Activated CD4-positive, alpha-beta memory T cell treated with anti-CD3 and anti-CD28 coated beads for 36 hours (primary cell): ENCODE measurements at regions not wholly inside any gene's neighbourhood (a gene's known extent, or its start where the extent isn't known, plus 50 kb on each side); places are given as distances from the start of the nearest gene placed in this dataset.
"Not testable (repeated sequence)": the region's sequence is repeated elsewhere in the genome, so short reads cannot be mapped to it uniquely, and the experiment has no call there.

Source experiments
- CTCF ChIA-PET: fragments of 350-600 bp; sonication (Branson Sonifier 250); formaldehyde crosslinking; loops from one replicate; lab custom pipeline; 2021; ENCODE audit warnings: antibody characterized with exemption, inconsistent platforms; lab: Charles Lee
- POLR2A ChIA-PET: fragments of 350-600 bp; sonication (Branson Sonifier 250); formaldehyde crosslinking; loops from one replicate; lab custom pipeline; 2021; ENCODE audit warnings: antibody characterized with exemption; lab: Charles Lee
- DNase-seq: peaks from one replicate; pipeline ENCODE4 v3.0.0-alpha.2; 2020
- H3K27ac Mint-ChIP-seq: one replicate; pipeline ENCODE4 v1.8.0; 2021; ENCODE audit warnings: mixed read lengths
- H3K27me3 Mint-ChIP-seq: one replicate; pipeline ENCODE4 v1.8.0; 2021; ENCODE audit warnings: mixed read lengths
- H3K36me3 Mint-ChIP-seq: one replicate; pipeline ENCODE4 v1.8.0; 2021; ENCODE audit warnings: mixed read lengths
- H3K4me1 Mint-ChIP-seq: one replicate; pipeline ENCODE4 v1.8.0; 2021; ENCODE audit warnings: low read depth, mixed read lengths
- H3K4me3 Mint-ChIP-seq: one replicate; pipeline ENCODE4 v1.8.0; 2021; ENCODE audit warnings: mild to moderate bottlenecking, mixed read lengths
- H3K9me3 Mint-ChIP-seq: one replicate; pipeline ENCODE4 v1.8.0; 2021; ENCODE audit warnings: mixed read lengths
- intact Hi-C: fragments of 100-400 bp; cut with micrococcal nuclease; formaldehyde crosslinking; loops from one replicate; pipeline ENCODE4 v1.15.1; 2023

DNA sequence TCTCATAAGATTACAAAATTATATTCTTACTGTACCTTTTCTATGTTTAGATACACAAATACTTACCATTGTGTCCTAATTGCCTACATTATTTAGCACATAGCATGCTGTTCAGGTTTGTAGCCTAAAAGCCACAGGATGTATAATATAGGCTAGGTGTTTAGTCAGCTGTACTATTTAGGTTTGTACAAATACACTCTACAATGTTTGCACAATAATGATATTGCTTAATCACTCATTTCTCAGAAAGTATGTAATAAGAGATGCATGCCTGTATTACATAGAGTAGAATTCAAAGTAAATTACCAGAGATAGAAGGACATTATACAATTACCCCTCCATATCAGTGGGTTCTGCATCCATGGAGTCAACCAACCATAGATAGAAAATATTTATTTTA, 201.1 kb upstream of the COL3A1 start:
- no peaks in the 10 kb centered on the region for H3K9me3 Mint-ChIP-seq
- no peak for DNase-seq
- no peak overlapping the region for H3K27ac Mint-ChIP-seq
- intact Hi-C loops = no loop called here
- CTCF ChIA-PET = no interaction called here
- no peak overlapping the region for H3K4me3 Mint-ChIP-seq
- H3K4me1 Mint-ChIP-seq = no peaks in the 10 kb centered on the region
- POLR2A ChIA-PET = no interaction called here
- H3K27me3 Mint-ChIP-seq = no peaks in the 10 kb centered on the region
- no peaks in the 10 kb centered on the region for H3K36me3 Mint-ChIP-seq

DNA sequence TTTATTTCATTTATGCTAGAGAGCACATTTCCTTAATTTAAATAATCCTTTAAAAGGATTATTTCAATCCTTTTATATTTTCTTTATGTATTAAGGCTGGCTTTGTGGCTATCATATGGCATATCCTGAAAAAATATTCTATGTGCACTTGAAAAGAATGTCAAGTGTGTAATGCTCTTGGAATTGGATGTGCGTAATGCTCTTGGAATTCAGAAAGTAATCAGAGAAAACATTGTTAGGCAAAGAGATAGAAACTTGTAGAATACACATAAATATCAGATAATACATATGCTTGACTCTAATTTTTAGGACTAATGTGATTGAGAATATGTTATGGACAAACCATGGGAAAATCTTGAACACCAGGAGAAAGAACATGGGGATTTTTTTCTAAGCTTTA, 197.5 kb upstream of the COL3A1 start:
- H3K36me3 Mint-ChIP-seq = no peaks in the 10 kb centered on the region
- H3K4me3 Mint-ChIP-seq = no peak overlapping the region
- H3K9me3 Mint-ChIP-seq = no peaks in the 10 kb centered on the region
- DNase-seq = no peak
- intact Hi-C loops = no loop called here
- no peaks in the 10 kb centered on the region for H3K4me1 Mint-ChIP-seq
- no peaks in the 10 kb centered on the region for H3K27me3 Mint-ChIP-seq
- H3K27ac Mint-ChIP-seq = no peak overlapping the region
- ChIA-PET CTCF (no interaction called here), POLR2A (no interaction called here)

GRCh38 chr2:188784269-188784762, 189.9 kb upstream of the COL3A1 start:
- H3K9me3 Mint-ChIP-seq = no peaks in the 10 kb centered on the region
- ChIA-PET CTCF (no interaction called here), POLR2A (no interaction called here)
- no peak overlapping the region for H3K27ac Mint-ChIP-seq
- H3K4me3 Mint-ChIP-seq = no peak overlapping the region
- intact Hi-C loops = no loop called here
- H3K4me1 Mint-ChIP-seq = no peaks in the 10 kb centered on the region
- DNase-seq = no peak
- H3K27me3 Mint-ChIP-seq = no peaks in the 10 kb centered on the region
- H3K36me3 Mint-ChIP-seq = no peaks in the 10 kb centered on the region

DNA sequence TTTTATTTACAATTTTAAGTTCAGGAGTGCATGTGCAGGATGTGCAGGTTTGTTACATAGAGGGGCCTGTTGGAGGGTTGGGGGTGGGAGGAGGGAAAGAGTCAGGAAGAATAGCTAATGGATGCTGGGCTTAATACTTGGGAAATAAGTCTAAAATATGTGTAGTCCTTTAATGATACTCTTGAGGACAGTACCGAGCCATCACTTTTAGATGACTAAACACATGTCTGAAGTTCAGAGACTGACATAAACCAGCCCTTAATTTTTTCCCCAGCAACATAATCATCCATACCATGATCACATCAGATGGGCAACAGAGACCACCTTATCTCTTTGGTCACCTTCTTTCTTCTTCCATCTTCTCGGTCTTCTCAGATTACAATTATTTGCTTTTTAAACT, 189.1 kb upstream of the COL3A1 start:
- CTCF ChIA-PET = no interaction called here
- Mint-ChIP-seq H3K4me1 (no peaks in the 10 kb centered on the region), H3K36me3 (no peaks in the 10 kb centered on the region), H3K27me3 (no peaks in the 10 kb centered on the region), H3K9me3 (no peaks in the 10 kb centered on the region), H3K27ac (no peak overlapping the region), H3K4me3 (no peak overlapping the region)
- intact Hi-C loops = no loop called here
- no peak for DNase-seq
- POLR2A ChIA-PET = no interaction called here

- Mint-ChIP-seq H3K27me3 (no peaks in the 10 kb centered on the region), H3K4me3 (no peak overlapping the region), H3K9me3 (no peaks in the 10 kb centered on the region), H3K4me1 (no peaks in the 10 kb centered on the region), H3K27ac (no peak overlapping the region), H3K36me3 (no peaks in the 10 kb centered on the region)
- POLR2A ChIA-PET = no interaction called here
- intact Hi-C loops = no loop called here
- CTCF ChIA-PET = no interaction called here
- DNase-seq = no peak
Measured at GRCh38 chr2:188785490-188785889, 188.7 kb upstream of the COL3A1 start.

DNA sequence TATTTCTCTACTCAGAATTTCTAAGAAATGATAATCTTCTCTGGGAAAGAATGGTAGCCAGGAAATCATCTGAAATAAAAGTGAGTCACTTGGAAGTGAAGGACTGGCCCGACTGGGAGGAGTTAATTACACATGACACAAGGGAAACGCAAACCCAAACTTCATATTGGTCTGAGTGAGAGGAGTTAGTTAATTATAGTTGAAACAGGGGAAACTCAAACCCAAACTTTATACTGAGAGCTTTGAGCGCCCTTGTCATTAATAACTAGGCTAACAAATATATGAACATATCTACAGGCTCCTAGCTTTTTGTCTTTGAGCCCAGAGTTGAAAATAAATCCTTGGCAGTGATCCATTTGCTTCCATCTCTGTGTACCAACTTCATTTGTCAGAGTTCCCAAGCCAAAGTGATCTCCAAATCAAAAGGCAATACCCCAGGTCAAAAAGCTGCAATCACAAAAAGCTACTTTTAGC, 187.8 kb upstream of the COL3A1 start:
- H3K36me3 Mint-ChIP-seq = no peaks in the 10 kb centered on the region
- intact Hi-C loops = no loop called here
- CTCF ChIA-PET = no interaction called here
- POLR2A ChIA-PET = no interaction called here
- no peaks in the 10 kb centered on the region for H3K9me3 Mint-ChIP-seq
- no peak overlapping the region for H3K4me3 Mint-ChIP-seq
- no peak for DNase-seq
- H3K4me1 Mint-ChIP-seq = no peaks in the 10 kb centered on the region
- no peak overlapping the region for H3K27ac Mint-ChIP-seq
- no peaks in the 10 kb centered on the region for H3K27me3 Mint-ChIP-seq

GRCh38 chr2:188787021-188787657, 187.0 kb upstream of the COL3A1 start:
- H3K27me3 Mint-ChIP-seq = no peaks in the 10 kb centered on the region
- ChIA-PET POLR2A (no interaction called here), CTCF (interaction anchor here (0.6 kb wide), 2 partner anchors 139 to 591 kb away, joined by 3 to 4 read pairs; no protein-coding TSS in a partner anchor)
- H3K4me1 Mint-ChIP-seq = no peaks in the 10 kb centered on the region
- no peak overlapping the region for H3K27ac Mint-ChIP-seq
- no peak for DNase-seq
- intact Hi-C loops = no loop called here
- H3K36me3 Mint-ChIP-seq = no peaks in the 10 kb centered on the region
- H3K4me3 Mint-ChIP-seq = no peak overlapping the region
- H3K9me3 Mint-ChIP-seq = no peaks in the 10 kb centered on the region

GRCh38 chr2:188787658-188788240, 186.4 kb upstream of the COL3A1 start:
- POLR2A ChIA-PET = no interaction called here

DNA sequence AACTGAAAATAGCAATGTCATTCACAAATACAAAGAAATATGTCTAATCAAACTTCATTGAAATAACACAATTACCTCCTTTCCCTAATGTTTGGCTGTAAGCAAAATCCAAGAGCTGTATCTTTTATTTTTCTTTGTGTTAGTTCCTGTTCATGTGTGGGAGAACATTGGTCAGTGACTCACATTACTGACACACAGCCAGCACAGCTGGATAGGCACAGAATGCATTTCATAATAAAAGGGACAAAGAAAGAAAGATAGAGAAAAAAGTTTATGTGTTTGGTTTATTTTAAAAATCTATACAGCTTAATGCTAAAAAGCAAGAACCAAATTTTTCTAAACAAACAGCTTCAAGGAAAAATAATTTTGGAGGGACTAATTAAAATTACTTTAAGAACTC, 185.6 kb upstream of the COL3A1 start:
- H3K27me3 Mint-ChIP-seq = no peaks in the 10 kb centered on the region
- DNase-seq = no peak
- intact Hi-C loops = no loop called here
- no peaks in the 10 kb centered on the region for H3K4me1 Mint-ChIP-seq
- CTCF ChIA-PET = no interaction called here
- H3K4me3 Mint-ChIP-seq = no peak overlapping the region
- H3K27ac Mint-ChIP-seq = no peak overlapping the region
- POLR2A ChIA-PET = no interaction called here
- no peaks in the 10 kb centered on the region for H3K36me3 Mint-ChIP-seq
- no peaks in the 10 kb centered on the region for H3K9me3 Mint-ChIP-seq

More at GRCh38 chr2:188787658-188788240, 186.4 kb upstream of the COL3A1 start:
- no peak overlapping the region for H3K27ac Mint-ChIP-seq
- no peaks in the 10 kb centered on the region for H3K36me3 Mint-ChIP-seq
- no peaks in the 10 kb centered on the region for H3K4me1 Mint-ChIP-seq
- no peaks in the 10 kb centered on the region for H3K27me3 Mint-ChIP-seq
- CTCF ChIA-PET = interaction anchor here (0.6 kb wide), 1 partner anchor 140 kb away, joined by 4 read pairs; no protein-coding TSS in a partner anchor
- intact Hi-C loops = no loop called here
- H3K9me3 Mint-ChIP-seq = no peaks in the 10 kb centered on the region
- H3K4me3 Mint-ChIP-seq = no peak overlapping the region
- no peak for DNase-seq

DNA sequence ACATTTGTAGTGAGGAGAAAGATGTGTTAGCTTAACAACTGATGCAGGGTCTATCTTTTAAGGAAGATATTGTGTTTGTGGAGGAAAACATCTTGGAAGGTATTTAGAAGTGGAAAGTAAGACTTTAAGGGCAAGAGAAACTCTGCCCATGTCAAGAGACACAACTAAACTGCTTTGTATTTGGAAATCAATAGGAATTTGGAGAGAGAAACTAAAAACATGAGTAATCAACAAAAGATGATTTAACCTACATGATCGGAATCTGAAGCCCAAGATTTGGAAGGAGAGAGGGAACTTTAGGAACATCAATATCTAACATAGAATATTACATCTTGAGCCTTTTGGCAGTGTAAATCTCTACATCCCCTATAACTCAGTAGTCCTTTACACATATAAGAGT, 184.2 kb upstream of the COL3A1 start:
- Mint-ChIP-seq H3K27me3 (no peaks in the 10 kb centered on the region), H3K27ac (no peak overlapping the region), H3K4me3 (no peak overlapping the region), H3K9me3 (no peaks in the 10 kb centered on the region), H3K4me1 (no peaks in the 10 kb centered on the region), H3K36me3 (no peaks in the 10 kb centered on the region)
- no peak for DNase-seq
- intact Hi-C loops = no loop called here
- ChIA-PET CTCF (no interaction called here), POLR2A (no interaction called here)

GRCh38 chr2:188794453-188794852, 179.7 kb upstream of the COL3A1 start:
- CTCF ChIA-PET, POLR2A ChIA-PET: not testable (repeated sequence)

GRCh38 chr2:188795762-188796161, 178.4 kb upstream of the COL3A1 start:
- H3K9me3 Mint-ChIP-seq = no peaks in the 10 kb centered on the region
- H3K27ac Mint-ChIP-seq = no peak overlapping the region
- no peak for DNase-seq
- intact Hi-C loops = no loop called here
- no peaks in the 10 kb centered on the region for H3K36me3 Mint-ChIP-seq
- ChIA-PET POLR2A (no interaction called here), CTCF (no interaction called here)
- no peak overlapping the region for H3K4me3 Mint-ChIP-seq
- no peaks in the 10 kb centered on the region for H3K4me1 Mint-ChIP-seq
- H3K27me3 Mint-ChIP-seq = no peaks in the 10 kb centered on the region

More at GRCh38 chr2:188794453-188794852, 179.7 kb upstream of the COL3A1 start:
- H3K36me3 Mint-ChIP-seq, H3K4me3 Mint-ChIP-seq, DNase-seq, H3K4me1 Mint-ChIP-seq, intact Hi-C loops, H3K9me3 Mint-ChIP-seq, H3K27ac Mint-ChIP-seq, H3K27me3 Mint-ChIP-seq: not testable (repeated sequence)

DNA sequence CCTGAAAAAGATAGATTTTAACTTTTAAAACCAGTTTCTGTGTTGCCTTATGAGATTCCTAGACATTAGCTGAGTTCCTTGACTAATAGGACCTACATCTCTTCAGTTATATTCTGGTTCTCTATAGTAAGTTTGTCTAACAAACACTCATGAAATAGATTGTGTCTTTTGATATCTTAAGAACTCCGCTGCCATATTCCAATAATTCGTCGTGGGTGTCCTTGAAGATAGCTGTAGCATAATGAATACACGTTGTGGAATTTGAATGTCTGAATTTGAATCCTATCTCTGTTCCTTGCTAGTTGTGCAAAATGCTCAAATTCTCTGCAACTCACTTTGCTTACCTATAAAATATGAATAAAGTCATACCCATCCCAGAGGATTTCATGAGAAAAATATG, 176.8 kb upstream of the COL3A1 start:
- Mint-ChIP-seq H3K4me3 (no peak overlapping the region), H3K27ac (no peak overlapping the region), H3K9me3 (no peaks in the 10 kb centered on the region), H3K4me1 (no peaks in the 10 kb centered on the region), H3K27me3 (no peaks in the 10 kb centered on the region), H3K36me3 (no peaks in the 10 kb centered on the region)
- intact Hi-C loops = no loop called here
- ChIA-PET CTCF (interaction anchor here (1.1 kb wide), 1 partner anchor 617 kb away, joined by 3 read pairs; no protein-coding TSS in a partner anchor), POLR2A (no interaction called here)
- DNase-seq = no peak
